WI38 (cell line): ENCODE measurements at regions not wholly inside any gene's neighbourhood (a gene's known extent, or its start where the extent isn't known, plus 50 kb on each side); places are given as distances from the start of the nearest gene placed in this dataset.
A peak's percentile ranks its signal among the peaks of the same experiment; 100 is the strongest.

Source experiments
- H3K4me3 ChIP-seq: 2 replicates; pipeline ENCODE4 v1.5.1; 2011; ENCODE audit warnings: low read depth, mild to moderate bottlenecking, control low read depth, low read length
- CTCF ChIP-seq: IDR thresholded peaks from 2 replicates; pipeline ENCODE4 v1.5.1; 2012; ENCODE audit warnings: low read depth, mild to moderate bottlenecking, control low read depth, low read length

- peak overlapping the region; percentile 63 for H3K4me3 ChIP-seq
- TF ChIP-seq CTCF, result no peak
Observed at GRCh38 chr9:107638521-107639310, 149.1 kb upstream of the KLF4 start.

- H3K4me3 ChIP-seq, result peak overlapping the region; percentile 63
- TF ChIP-seq CTCF, result no peak
Observed at GRCh38 chr9:107637421-107638420, 148.2 kb upstream of the KLF4 start.

GRCh38 chr9:107636571-107637381 lies 147.2 kb upstream of the KLF4 start:
- no peak for TF ChIP-seq CTCF
- peak overlapping the region; percentile 63 for H3K4me3 ChIP-seq

- no peak overlapping the region for H3K4me3 ChIP-seq
- no peak for TF ChIP-seq CTCF
Observed at GRCh38 chr9:107635803-107636174, 146.2 kb upstream of the KLF4 start.

- TF ChIP-seq CTCF, result no peak
- no peak overlapping the region for H3K4me3 ChIP-seq
Observed at GRCh38 chr9:107635101-107635802, 145.7 kb upstream of the KLF4 start.

GRCh38 chr9:107633406-107633805 lies 143.8 kb upstream of the KLF4 start:
- no peak overlapping the region for H3K4me3 ChIP-seq
- no peak for TF ChIP-seq CTCF
